Right lobe of liver (tissue), 4 donors: ENCODE measurements at regions not wholly inside any gene's neighbourhood (a gene's known extent, or its start where the extent isn't known, plus 50 kb on each side); places are given as distances from the start of the nearest gene placed in this dataset.

ENCODE experiments used
- POLR2A ChIP-seq: fragments of 450-650 bp; IDR thresholded peaks from one replicate; pipeline ENCODE4 v1.6.1; 2017; ENCODE audit warnings: antibody characterized with exemption, mild to moderate bottlenecking
- TF ChIP-seq, protein P1 (sequence below), 4 donors: fragments of 200-600 bp in 3 of 4; fragments of 450-650 bp in 1 of 4; IDR thresholded peaks; one replicate each; pipeline versions ENCODE4 v1.5.1 to v1.8.0; 2016 to 2022; ENCODE audit warnings: antibody characterized with exemption in 4 of 4, mild to moderate bottlenecking in 2 of 4
- donor health status: DM: no; HTN: no; CAD: no.
- donor health status: DM: no; HTN: no; CAD: no.
- donor health status: DM: no; HTN: yes; CAD: no.

- TF ChIP-seq, protein P1, sequence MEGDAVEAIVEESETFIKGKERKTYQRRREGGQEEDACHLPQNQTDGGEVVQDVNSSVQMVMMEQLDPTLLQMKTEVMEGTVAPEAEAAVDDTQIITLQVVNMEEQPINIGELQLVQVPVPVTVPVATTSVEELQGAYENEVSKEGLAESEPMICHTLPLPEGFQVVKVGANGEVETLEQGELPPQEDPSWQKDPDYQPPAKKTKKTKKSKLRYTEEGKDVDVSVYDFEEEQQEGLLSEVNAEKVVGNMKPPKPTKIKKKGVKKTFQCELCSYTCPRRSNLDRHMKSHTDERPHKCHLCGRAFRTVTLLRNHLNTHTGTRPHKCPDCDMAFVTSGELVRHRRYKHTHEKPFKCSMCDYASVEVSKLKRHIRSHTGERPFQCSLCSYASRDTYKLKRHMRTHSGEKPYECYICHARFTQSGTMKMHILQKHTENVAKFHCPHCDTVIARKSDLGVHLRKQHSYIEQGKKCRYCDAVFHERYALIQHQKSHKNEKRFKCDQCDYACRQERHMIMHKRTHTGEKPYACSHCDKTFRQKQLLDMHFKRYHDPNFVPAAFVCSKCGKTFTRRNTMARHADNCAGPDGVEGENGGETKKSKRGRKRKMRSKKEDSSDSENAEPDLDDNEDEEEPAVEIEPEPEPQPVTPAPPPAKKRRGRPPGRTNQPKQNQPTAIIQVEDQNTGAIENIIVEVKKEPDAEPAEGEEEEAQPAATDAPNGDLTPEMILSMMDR (IDR thresholded peaks at IDR 0.05) = no peak
- TF ChIP-seq POLR2A = no peak
Measured at GRCh38 chr3:56908004-56908403, 106.3 kb upstream of the ARHGEF3 start.
